Liver (tissue), 8 donors: ENCODE measurements at regions not wholly inside any gene's neighbourhood (a gene's known extent, or its start where the extent isn't known, plus 50 kb on each side); places are given as distances from the start of the nearest gene placed in this dataset.

Source experiments
- DNase-seq: peaks from one replicate; pipeline ENCODE4 v3.0.0-alpha.2; 2017; ENCODE audit warnings: low spot score
- H3K27ac ChIP-seq, 2 donors: one replicate each; pipeline ENCODE4 v1.7.0; 2013; ENCODE audit warnings: inconsistent platforms in 2 of 2, low read length in 2 of 2, control low read depth in 1 of 2, low read depth in 1 of 2, mild to moderate bottlenecking in 1 of 2
- H3K27me3 ChIP-seq, 4 donors: one replicate each; pipeline versions ENCODE4 v1.6.1 to v1.7.0; 2013; ENCODE audit warnings: low read length in 3 of 4, inconsistent platforms in 1 of 4, mild to moderate bottlenecking in 1 of 4, moderate library complexity in 1 of 4; ENCODE audit not compliant: control insufficient read depth in 4 of 4, insufficient read depth in 4 of 4
- H3K36me3 ChIP-seq, 4 donors: one replicate each; pipeline versions ENCODE4 v1.6.1 to v1.7.0; 2013; ENCODE audit warnings: low read length in 3 of 4, mild to moderate bottlenecking in 3 of 4, low read depth in 1 of 4, moderate library complexity in 1 of 4; ENCODE audit not compliant: control insufficient read depth in 4 of 4, insufficient read depth in 3 of 4
- H3K4me1 ChIP-seq, 4 donors: one replicate each; pipeline versions ENCODE4 v1.6.1 to v1.7.0; 2013; ENCODE audit warnings: low read length in 3 of 4, mild to moderate bottlenecking in 3 of 4, moderate library complexity in 1 of 4; ENCODE audit not compliant: control insufficient read depth in 4 of 4, insufficient read depth in 4 of 4
- H3K4me3 ChIP-seq, 3 donors: one replicate each; pipeline versions ENCODE4 v1.6.1 to v1.7.0; 2013; ENCODE audit warnings: low read length in 3 of 3, control low read depth in 1 of 3, low read depth in 1 of 3, mild to moderate bottlenecking in 1 of 3
- H3K9ac ChIP-seq, 2 donors: one replicate each; pipeline ENCODE4 v1.7.0; 2013; ENCODE audit warnings: low read length in 2 of 2, mild to moderate bottlenecking in 2 of 2, moderate library complexity in 2 of 2, control low read depth in 1 of 2, low read depth in 1 of 2
- H3K9me3 ChIP-seq, 4 donors: one replicate each; pipeline versions ENCODE4 v1.6.1 to v1.7.0; 2013; ENCODE audit warnings: low read length in 3 of 4; ENCODE audit not compliant: control insufficient read depth in 4 of 4
- EGR1 ChIP-seq, 2 donors: IDR thresholded peaks; 2 replicates each; pipeline ENCODE4 v1.6.1; 2016 to 2018; ENCODE audit warnings: antibody characterized with exemption in 2 of 2, low read depth in 2 of 2
- FOXA1 ChIP-seq: IDR thresholded peaks from 2 replicates; pipeline ENCODE4 v1.6.1; 2016; ENCODE audit warnings: antibody characterized with exemption
- FOXA2 ChIP-seq: IDR thresholded peaks from 2 replicates; pipeline ENCODE4 v1.6.1; 2016; ENCODE audit warnings: antibody characterized with exemption
- GABPA ChIP-seq, 2 donors: IDR thresholded peaks in 1 of 2; conservative IDR thresholded peaks in 1 of 2; 2 replicates each; pipeline ENCODE4 v1.6.1; 2016; ENCODE audit warnings: antibody characterized with exemption in 2 of 2, mild to moderate bottlenecking in 1 of 2, moderate library complexity in 1 of 2
- HNF4A ChIP-seq, 2 donors: conservative IDR thresholded peaks; 2 replicates each; pipeline ENCODE4 v1.6.1; 2016; ENCODE audit warnings: antibody characterized with exemption in 2 of 2, mild to moderate bottlenecking in 2 of 2
- HNF4G ChIP-seq: IDR thresholded peaks from 2 replicates; pipeline ENCODE4 v1.6.1; 2016; ENCODE audit warnings: antibody characterized with exemption
- JUND ChIP-seq, 2 donors: IDR thresholded peaks; 2 replicates each; pipeline ENCODE4 v1.6.1; 2016; ENCODE audit warnings: antibody characterized with exemption in 2 of 2
- NR2F2 ChIP-seq: IDR thresholded peaks from 2 replicates; pipeline ENCODE4 v1.6.1; 2016; ENCODE audit warnings: antibody characterized with exemption
- RAD21 ChIP-seq, 2 donors: IDR thresholded peaks; 2 replicates each; pipeline ENCODE4 v1.6.1; 2016; ENCODE audit warnings: antibody characterized with exemption in 2 of 2, mild to moderate bottlenecking in 2 of 2
- RXRA ChIP-seq, 2 donors: IDR thresholded peaks; 2 replicates each; pipeline ENCODE4 v1.6.1; 2017 to 2018; ENCODE audit warnings: antibody characterized with exemption in 2 of 2, mild to moderate bottlenecking in 1 of 2
- SP1 ChIP-seq: IDR thresholded peaks from 2 replicates; pipeline ENCODE4 v1.6.1; 2018; ENCODE audit warnings: antibody characterized with exemption, mild to moderate bottlenecking
- TAF1 ChIP-seq: conservative IDR thresholded peaks from 2 replicates; pipeline ENCODE4 v1.6.1; 2016; ENCODE audit warnings: antibody characterized with exemption, mild to moderate bottlenecking
- YY1 ChIP-seq: IDR thresholded peaks from 2 replicates; pipeline ENCODE4 v1.6.1; 2016; ENCODE audit warnings: antibody characterized with exemption, mild to moderate bottlenecking
- WGBS: extraction: QIAGEN DNeasy Blood & Tissue Kit; methylation state at CpG from one replicate; pipeline ENCODE4 v1.1.7; 2013; 5-methylcytosine and 5-hydroxymethylcytosine counted together
- TF ChIP-seq, protein P1 (sequence below): IDR thresholded peaks from 2 replicates; pipeline ENCODE4 v1.6.1; 2016; ENCODE audit warnings: antibody characterized with exemption
- TF ChIP-seq, protein P2 (sequence below): IDR thresholded peaks from 2 replicates; pipeline ENCODE4 v1.6.1; 2016; ENCODE audit warnings: antibody characterized with exemption
- TF ChIP-seq, protein P3 (sequence below): fragments of 150-350 bp; IDR thresholded peaks from 2 replicates; pipeline ENCODE4 v1.5.1; 2017; ENCODE audit warnings: improper control_type of control experiment, low read depth, low read length; ENCODE audit not compliant: missing input control
- TF ChIP-seq, protein P4 (sequence below): IDR thresholded peaks from 2 replicates; pipeline ENCODE4 v1.6.1; 2016; ENCODE audit warnings: antibody characterized with exemption, mild to moderate bottlenecking
- TF ChIP-seq, protein P5 (sequence below): IDR thresholded peaks from 2 replicates; pipeline ENCODE4 v1.6.1; 2016; ENCODE audit warnings: antibody characterized with exemption
- donor health status: healthy.
- donor health status: healthy.
- donor health status: healthy.
- donor health status: healthy.
- donor health status: healthy.

DNA sequence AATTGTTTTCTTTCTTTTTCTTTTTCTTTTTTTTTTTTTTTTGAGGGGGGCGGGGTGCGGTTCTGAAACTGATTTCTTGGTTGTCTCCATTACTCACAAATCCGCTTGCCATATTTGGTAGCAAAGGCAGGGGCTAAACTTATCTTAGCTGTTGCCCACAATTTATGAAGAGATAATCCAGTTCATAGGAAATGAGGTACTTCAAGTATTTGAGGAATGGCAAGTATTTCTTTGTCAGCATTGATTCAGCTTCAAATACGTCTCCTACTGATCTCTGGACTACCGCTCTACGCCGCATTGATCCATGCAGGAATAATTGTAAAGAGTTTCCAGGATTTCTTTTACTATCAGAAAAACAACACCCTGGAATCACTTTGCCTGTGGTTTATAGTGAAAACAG, 289.2 kb upstream of the DPYD start:
- H3K4me1 ChIP-seq, result no peaks in the 10 kb centered on the region
- TF ChIP-seq NR2F2 (no peak), FOXA2 (no peak), RXRA (IDR thresholded peaks at IDR 0.05) (no peak), HNF4A (conservative IDR thresholded peaks at IDR 0.05) (no peak), GABPA (IDR thresholded peaks at IDR 0.05 in 1 of 2, conservative IDR thresholded peaks at IDR 0.05 in 1 of 2) (no peak), SP1 (no peak), EGR1 (IDR thresholded peaks at IDR 0.05; ENCODE audit: low read depth in 2 of 2) (no peak), TAF1 (no peak), JUND (IDR thresholded peaks at IDR 0.05) (no peak), HNF4G (no peak), FOXA1 (no peak), YY1 (no peak), RAD21 (IDR thresholded peaks at IDR 0.05) (no peak)
- TF ChIP-seq, protein P1, sequence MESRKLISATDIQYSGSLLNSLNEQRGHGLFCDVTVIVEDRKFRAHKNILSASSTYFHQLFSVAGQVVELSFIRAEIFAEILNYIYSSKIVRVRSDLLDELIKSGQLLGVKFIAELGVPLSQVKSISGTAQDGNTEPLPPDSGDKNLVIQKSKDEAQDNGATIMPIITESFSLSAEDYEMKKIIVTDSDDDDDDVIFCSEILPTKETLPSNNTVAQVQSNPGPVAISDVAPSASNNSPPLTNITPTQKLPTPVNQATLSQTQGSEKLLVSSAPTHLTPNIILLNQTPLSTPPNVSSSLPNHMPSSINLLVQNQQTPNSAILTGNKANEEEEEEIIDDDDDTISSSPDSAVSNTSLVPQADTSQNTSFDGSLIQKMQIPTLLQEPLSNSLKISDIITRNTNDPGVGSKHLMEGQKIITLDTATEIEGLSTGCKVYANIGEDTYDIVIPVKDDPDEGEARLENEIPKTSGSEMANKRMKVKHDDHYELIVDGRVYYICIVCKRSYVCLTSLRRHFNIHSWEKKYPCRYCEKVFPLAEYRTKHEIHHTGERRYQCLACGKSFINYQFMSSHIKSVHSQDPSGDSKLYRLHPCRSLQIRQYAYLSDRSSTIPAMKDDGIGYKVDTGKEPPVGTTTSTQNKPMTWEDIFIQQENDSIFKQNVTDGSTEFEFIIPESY, result no peak
- TF ChIP-seq, protein P2, sequence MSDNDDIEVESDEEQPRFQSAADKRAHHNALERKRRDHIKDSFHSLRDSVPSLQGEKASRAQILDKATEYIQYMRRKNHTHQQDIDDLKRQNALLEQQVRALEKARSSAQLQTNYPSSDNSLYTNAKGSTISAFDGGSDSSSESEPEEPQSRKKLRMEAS, result no peak
- TF ChIP-seq, protein P3, sequence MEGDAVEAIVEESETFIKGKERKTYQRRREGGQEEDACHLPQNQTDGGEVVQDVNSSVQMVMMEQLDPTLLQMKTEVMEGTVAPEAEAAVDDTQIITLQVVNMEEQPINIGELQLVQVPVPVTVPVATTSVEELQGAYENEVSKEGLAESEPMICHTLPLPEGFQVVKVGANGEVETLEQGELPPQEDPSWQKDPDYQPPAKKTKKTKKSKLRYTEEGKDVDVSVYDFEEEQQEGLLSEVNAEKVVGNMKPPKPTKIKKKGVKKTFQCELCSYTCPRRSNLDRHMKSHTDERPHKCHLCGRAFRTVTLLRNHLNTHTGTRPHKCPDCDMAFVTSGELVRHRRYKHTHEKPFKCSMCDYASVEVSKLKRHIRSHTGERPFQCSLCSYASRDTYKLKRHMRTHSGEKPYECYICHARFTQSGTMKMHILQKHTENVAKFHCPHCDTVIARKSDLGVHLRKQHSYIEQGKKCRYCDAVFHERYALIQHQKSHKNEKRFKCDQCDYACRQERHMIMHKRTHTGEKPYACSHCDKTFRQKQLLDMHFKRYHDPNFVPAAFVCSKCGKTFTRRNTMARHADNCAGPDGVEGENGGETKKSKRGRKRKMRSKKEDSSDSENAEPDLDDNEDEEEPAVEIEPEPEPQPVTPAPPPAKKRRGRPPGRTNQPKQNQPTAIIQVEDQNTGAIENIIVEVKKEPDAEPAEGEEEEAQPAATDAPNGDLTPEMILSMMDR, result no peak
- TF ChIP-seq, protein P4, sequence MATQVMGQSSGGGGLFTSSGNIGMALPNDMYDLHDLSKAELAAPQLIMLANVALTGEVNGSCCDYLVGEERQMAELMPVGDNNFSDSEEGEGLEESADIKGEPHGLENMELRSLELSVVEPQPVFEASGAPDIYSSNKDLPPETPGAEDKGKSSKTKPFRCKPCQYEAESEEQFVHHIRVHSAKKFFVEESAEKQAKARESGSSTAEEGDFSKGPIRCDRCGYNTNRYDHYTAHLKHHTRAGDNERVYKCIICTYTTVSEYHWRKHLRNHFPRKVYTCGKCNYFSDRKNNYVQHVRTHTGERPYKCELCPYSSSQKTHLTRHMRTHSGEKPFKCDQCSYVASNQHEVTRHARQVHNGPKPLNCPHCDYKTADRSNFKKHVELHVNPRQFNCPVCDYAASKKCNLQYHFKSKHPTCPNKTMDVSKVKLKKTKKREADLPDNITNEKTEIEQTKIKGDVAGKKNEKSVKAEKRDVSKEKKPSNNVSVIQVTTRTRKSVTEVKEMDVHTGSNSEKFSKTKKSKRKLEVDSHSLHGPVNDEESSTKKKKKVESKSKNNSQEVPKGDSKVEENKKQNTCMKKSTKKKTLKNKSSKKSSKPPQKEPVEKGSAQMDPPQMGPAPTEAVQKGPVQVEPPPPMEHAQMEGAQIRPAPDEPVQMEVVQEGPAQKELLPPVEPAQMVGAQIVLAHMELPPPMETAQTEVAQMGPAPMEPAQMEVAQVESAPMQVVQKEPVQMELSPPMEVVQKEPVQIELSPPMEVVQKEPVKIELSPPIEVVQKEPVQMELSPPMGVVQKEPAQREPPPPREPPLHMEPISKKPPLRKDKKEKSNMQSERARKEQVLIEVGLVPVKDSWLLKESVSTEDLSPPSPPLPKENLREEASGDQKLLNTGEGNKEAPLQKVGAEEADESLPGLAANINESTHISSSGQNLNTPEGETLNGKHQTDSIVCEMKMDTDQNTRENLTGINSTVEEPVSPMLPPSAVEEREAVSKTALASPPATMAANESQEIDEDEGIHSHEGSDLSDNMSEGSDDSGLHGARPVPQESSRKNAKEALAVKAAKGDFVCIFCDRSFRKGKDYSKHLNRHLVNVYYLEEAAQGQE, result no peak
- TF ChIP-seq, protein P5, sequence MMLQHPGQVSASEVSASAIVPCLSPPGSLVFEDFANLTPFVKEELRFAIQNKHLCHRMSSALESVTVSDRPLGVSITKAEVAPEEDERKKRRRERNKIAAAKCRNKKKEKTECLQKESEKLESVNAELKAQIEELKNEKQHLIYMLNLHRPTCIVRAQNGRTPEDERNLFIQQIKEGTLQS, result no peak
- 61% methylated on average over 7 of the region's 7 CpGs for WGBS

More for the DNA sequence above, 289.2 kb upstream of the DPYD start:
- Histone ChIP-seq H3K27ac (no peak overlapping the region), H3K36me3 (no peaks in the 10 kb centered on the region), H3K27me3 (peaks cover 0 to 3% (median 0%) of the 10 kb centered on the region in 4 donors), H3K9me3 (no peaks in the 10 kb centered on the region), H3K4me3 (no peak overlapping the region), H3K9ac (no peak overlapping the region)
- DNase-seq, result no peak
